H1 (cell line): ENCODE measurements at regions not wholly inside any gene's neighbourhood (a gene's known extent, or its start where the extent isn't known, plus 50 kb on each side); places are given as distances from the start of the nearest gene placed in this dataset.

Experiments used
- CHD1 ChIP-seq: IDR thresholded peaks from 2 replicates; pipeline ENCODE4 v1.6.1; 2012; ENCODE audit warnings: low read depth, low read length, improper control_type of control experiment
- EP300 ChIP-seq, 2 experiments: IDR thresholded peaks; 1 replicate in 1 of 2; 2 replicates in 1 of 2; pipeline ENCODE4 v1.6.1; 2011 to 2012; ENCODE audit warnings: low read depth in 2 of 2, low read length in 2 of 2, mild to moderate bottlenecking in 2 of 2, borderline replicate concordance in 1 of 2, inconsistent platforms in 1 of 2, moderate library complexity in 1 of 2
- EZH2 ChIP-seq: fragments of 200-600 bp; sonication (generic); IDR thresholded peaks from 2 replicates; pipeline ENCODE4 v1.7.1; 2012; ENCODE audit warnings: low read depth, mild to moderate bottlenecking, moderate library complexity, low read length, inconsistent platforms; ENCODE audit not compliant: severe bottlenecking
- HDAC2 ChIP-seq, 2 experiments: fragments of 300-600 bp in 1 of 2; sonication (generic) in 1 of 2; IDR thresholded peaks; 2 replicates each; pipeline ENCODE4 v1.6.1; 2011 to 2012; ENCODE audit warnings: low read depth in 2 of 2, low read length in 2 of 2, mild to moderate bottlenecking in 2 of 2, moderate library complexity in 2 of 2, borderline replicate concordance in 1 of 2, inconsistent platforms in 1 of 2
- JUN ChIP-seq: IDR thresholded peaks from 2 replicates; pipeline ENCODE4 v1.6.1; 2011; ENCODE audit warnings: low read depth, mild to moderate bottlenecking, improper control_type of control experiment, low read length
- JUND ChIP-seq: IDR thresholded peaks from 2 replicates; pipeline ENCODE4 v1.6.1; 2011; ENCODE audit warnings: mild to moderate bottlenecking, improper control_type of control experiment, low read length
- POLR2A ChIP-seq, 2 experiments: IDR thresholded peaks; 1 replicate in 1 of 2; 2 replicates in 1 of 2; pipeline ENCODE4 v1.6.1; 2011; ENCODE audit warnings: low read depth in 2 of 2, low read length in 2 of 2, mild to moderate bottlenecking in 2 of 2; ENCODE audit errors: control extremely low read depth in 1 of 2
- RAD21 ChIP-seq, 2 experiments: IDR thresholded peaks in 1 of 2; conservative IDR thresholded peaks in 1 of 2; 2 replicates each; pipeline ENCODE4 v1.6.1; 2011; ENCODE audit warnings: low read depth in 2 of 2, low read length in 2 of 2, improper control_type of control experiment in 1 of 2, inconsistent platforms in 1 of 2, mild to moderate bottlenecking in 1 of 2, moderate library complexity in 1 of 2
- RNF2 ChIP-seq: fragments of 200-900, 300-1000 bp; sonication (generic); IDR thresholded peaks from 2 replicates; pipeline ENCODE4 v1.7.1; 2016; ENCODE audit warnings: borderline replicate concordance, low read depth, mild to moderate bottlenecking, antibody characterized with exemption, low read length; ENCODE audit not compliant: poor library complexity, severe bottlenecking; ENCODE audit errors: missing control alignments
- SIN3A ChIP-seq, 2 experiments: IDR thresholded peaks in 1 of 2; conservative IDR thresholded peaks in 1 of 2; 2 replicates each; pipeline ENCODE4 v1.6.1; 2011 to 2012; ENCODE audit warnings: low read length in 2 of 2, improper control_type of control experiment in 1 of 2, low read depth in 1 of 2, mild to moderate bottlenecking in 1 of 2
- SRF ChIP-seq: IDR thresholded peaks from 2 replicates; pipeline ENCODE4 v1.6.1; 2011; ENCODE audit warnings: mild to moderate bottlenecking, low read depth, low read length, moderate library complexity
- TF ChIP-seq, protein P1 (sequence below), 3 experiments: IDR thresholded peaks; 1 replicate in 2 of 3; 2 replicates in 1 of 3; pipeline versions ENCODE4 v1.5.1 to v1.6.1; 2011; ENCODE audit warnings: low read length in 3 of 3, mild to moderate bottlenecking in 3 of 3, inconsistent platforms in 2 of 3, low read depth in 1 of 3, moderate library complexity in 1 of 3; ENCODE audit not compliant: insufficient read depth in 1 of 3; ENCODE audit errors: control extremely low read depth in 1 of 3

- TF ChIP-seq EZH2 (no peak), EP300 (IDR thresholded peaks at IDR 0.05; ENCODE audit: borderline replicate concordance in 1 of 2, low read depth in 2 of 2, low read length in 2 of 2) (no peak), POLR2A (IDR thresholded peaks at IDR 0.05; ENCODE audit: control extremely low read depth in 1 of 2, low read depth in 2 of 2, low read length in 2 of 2) (no peak), JUN (no peak), HDAC2 (IDR thresholded peaks at IDR 0.05; ENCODE audit: borderline replicate concordance in 1 of 2, low read depth in 2 of 2, low read length in 2 of 2) (no peak), SRF (no peak), CHD1 (no peak), JUND (no peak), SIN3A (conservative IDR thresholded peaks at IDR 0.05 in 1 of 2, IDR thresholded peaks at IDR 0.05 in 1 of 2; ENCODE audit: low read depth in 1 of 2, low read length in 2 of 2) (no peak), RNF2 (no peak), RAD21 (IDR thresholded peaks at IDR 0.05 in 1 of 2, conservative IDR thresholded peaks at IDR 0.05 in 1 of 2; ENCODE audit: low read depth in 2 of 2, low read length in 2 of 2) (no peak)
- TF ChIP-seq, protein P1, sequence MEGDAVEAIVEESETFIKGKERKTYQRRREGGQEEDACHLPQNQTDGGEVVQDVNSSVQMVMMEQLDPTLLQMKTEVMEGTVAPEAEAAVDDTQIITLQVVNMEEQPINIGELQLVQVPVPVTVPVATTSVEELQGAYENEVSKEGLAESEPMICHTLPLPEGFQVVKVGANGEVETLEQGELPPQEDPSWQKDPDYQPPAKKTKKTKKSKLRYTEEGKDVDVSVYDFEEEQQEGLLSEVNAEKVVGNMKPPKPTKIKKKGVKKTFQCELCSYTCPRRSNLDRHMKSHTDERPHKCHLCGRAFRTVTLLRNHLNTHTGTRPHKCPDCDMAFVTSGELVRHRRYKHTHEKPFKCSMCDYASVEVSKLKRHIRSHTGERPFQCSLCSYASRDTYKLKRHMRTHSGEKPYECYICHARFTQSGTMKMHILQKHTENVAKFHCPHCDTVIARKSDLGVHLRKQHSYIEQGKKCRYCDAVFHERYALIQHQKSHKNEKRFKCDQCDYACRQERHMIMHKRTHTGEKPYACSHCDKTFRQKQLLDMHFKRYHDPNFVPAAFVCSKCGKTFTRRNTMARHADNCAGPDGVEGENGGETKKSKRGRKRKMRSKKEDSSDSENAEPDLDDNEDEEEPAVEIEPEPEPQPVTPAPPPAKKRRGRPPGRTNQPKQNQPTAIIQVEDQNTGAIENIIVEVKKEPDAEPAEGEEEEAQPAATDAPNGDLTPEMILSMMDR (IDR thresholded peaks at IDR 0.05; ENCODE audit: control extremely low read depth in 1 of 3, insufficient read depth in 1 of 3, low read depth in 1 of 3, low read length in 3 of 3) = no peak
Observed at GRCh38 chr14:84288781-84289180, 1241.2 kb upstream of the FLRT2 start.
